ENCODE measurements at regions not wholly inside any gene's neighbourhood (a gene's known extent, or its start where the extent isn't known, plus 50 kb on each side); places are given as distances from the start of the nearest gene placed in this dataset.
"Not testable (repeated sequence)": the region's sequence is repeated elsewhere in the genome, so short reads cannot be mapped to it uniquely, and the experiment has no call there.

- no peak for DNase-seq (ENCODE audit: low read depth in 4 of 4, low spot score in 2 of 4)
These were observed 66.6 kb downstream of the LACC1 start for GRCh38 chr13:43946281-43946680.

- no peak for DNase-seq (ENCODE audit: low read depth in 4 of 4, low spot score in 2 of 4)
These were observed 68.3 kb downstream of the LACC1 start for GRCh38 chr13:43947897-43948458.

DNA sequence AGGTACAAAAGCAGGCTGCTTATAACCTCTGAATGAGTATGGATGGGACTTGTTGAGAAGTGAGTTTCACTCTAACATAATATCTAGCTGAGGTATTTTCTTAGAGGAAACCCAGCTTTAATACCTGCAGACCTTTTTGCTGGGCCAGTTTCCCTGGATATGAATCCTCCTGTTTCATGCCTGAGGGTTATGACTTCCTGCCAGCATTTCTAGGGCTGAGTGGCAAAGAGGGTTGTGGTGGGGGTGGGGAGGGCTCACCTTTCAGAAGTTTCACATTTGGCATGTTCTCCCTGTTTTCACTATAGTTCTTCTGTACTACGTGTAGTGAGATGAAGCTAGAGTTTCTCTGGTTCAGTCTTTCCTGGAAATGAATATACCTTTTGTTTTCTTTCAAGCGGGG is 73.7 kb downstream of the LACC1 start:
- no peak for DNase-seq (ENCODE audit: low read depth in 4 of 4, low spot score in 2 of 4)

GRCh38 chr13:43956975-43957374 is 77.3 kb downstream of the LACC1 start:
- not testable (repeated sequence) for DNase-seq (ENCODE audit: low read depth in 4 of 4, low spot score in 2 of 4)

DNA sequence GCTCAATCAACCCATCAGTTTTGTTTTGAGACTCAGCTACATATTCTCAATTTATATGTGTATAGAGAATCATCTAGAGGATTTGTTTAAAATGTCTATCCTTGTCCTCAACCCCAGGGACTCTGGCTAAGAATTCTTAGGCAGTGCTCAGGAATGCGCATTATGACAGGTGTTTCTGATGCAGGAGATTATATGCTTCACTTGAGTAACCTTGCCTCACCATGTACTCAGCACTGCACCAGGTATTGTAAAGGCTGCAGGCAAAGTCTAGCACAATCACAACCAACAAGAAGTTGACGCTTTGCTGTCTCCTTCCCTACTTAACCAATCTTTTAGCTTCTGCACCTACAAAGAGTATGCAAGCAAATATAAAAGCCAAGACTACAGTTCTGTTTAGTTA is 79.6 kb downstream of the LACC1 start:
- DNase-seq (ENCODE audit: low read depth in 4 of 4, low spot score in 2 of 4) = no peak

- DNase-seq (ENCODE audit: low read depth in 4 of 4, low spot score in 2 of 4) = no peak
These were observed 82.2 kb downstream of the LACC1 start for GRCh38 chr13:43961909-43962308.

GRCh38 chr13:43963726-43964125 is 84.0 kb downstream of the LACC1 start:
- no peak for DNase-seq (ENCODE audit: low read depth in 4 of 4, low spot score in 2 of 4)

GRCh38 chr13:43964698-43965458 is 85.2 kb downstream of the LACC1 start:
- DNase-seq (ENCODE audit: low read depth in 4 of 4, low spot score in 2 of 4) = no peak

DNA sequence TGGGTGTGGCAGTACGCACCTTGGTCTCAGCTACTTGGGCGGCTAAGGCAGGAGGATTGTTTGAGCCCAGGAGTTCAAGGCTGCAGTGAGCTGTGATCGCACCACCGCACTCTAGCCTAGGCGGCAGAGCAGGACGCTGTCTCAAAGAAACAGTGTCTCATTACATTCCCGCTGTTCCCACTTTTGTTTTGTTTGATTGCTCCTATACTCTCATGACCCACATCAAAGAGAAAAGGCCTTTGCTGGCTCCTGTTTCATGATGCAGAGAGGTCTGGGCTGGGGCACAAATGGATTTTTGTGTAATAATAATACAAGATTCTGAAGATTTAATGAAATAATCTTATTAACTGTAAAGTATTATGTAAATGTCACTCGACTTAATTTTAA is 85.7 kb downstream of the LACC1 start:
- DNase-seq (ENCODE audit: low read depth in 4 of 4, low spot score in 2 of 4) = no peak

- DNase-seq (ENCODE audit: low read depth in 4 of 4, low spot score in 2 of 4) = not testable (repeated sequence)
These were observed 88.7 kb downstream of the LACC1 start for GRCh38 chr13:43968251-43968942.

GRCh38 chr13:43968943-43969690 is 89.4 kb downstream of the LACC1 start:
- not testable (repeated sequence) for DNase-seq (ENCODE audit: low read depth in 4 of 4, low spot score in 2 of 4)

DNA sequence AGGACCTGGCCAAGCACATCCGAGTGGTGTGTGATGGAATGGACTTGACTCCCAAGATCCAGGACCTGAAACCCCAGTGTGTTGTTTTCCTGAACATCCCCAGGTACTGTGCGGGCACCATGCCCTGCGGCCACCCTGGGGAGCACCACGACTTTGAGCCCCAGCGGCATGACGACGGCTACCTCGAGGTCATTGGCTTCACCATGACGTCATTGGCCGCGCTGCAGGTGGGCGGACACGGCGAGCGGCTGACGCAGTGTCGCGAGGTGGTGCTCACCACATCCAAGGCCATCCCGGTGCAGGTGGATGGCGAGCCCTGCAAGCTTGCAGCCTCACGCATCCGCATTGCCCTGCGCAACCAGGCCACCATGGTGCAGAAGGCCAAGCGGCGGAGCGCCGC is 90.2 kb downstream of the LACC1 start:
- not testable (repeated sequence) for DNase-seq (ENCODE audit: low read depth in 4 of 4, low spot score in 2 of 4)

- DNase-seq (ENCODE audit: low read depth in 4 of 4, low spot score in 2 of 4) = not testable (repeated sequence)
These were observed 91.0 kb downstream of the LACC1 start for GRCh38 chr13:43970520-43971242.

DNA sequence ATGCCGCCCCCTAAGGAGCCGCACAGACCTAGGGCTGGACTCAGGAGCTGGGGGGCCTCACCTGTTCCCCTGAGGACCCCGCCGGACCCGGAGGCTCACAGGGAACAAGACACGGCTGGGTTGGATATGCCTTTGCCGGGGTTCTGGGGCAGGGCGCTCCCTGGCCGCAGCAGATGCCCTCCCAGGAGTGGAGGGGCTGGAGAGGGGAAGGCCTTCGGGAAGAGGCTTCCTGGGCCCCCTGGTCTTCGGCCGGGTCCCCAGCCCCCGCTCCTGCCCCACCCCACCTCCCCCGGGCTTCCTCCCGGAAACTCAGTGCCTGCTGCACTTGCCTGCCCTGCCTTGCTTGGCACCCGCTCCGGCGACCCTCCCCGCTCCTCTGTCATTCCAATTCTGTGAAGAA is 91.6 kb downstream of the LACC1 start:
- DNase-seq (ENCODE audit: low read depth in 4 of 4, low spot score in 2 of 4) = not testable (repeated sequence)

DNA sequence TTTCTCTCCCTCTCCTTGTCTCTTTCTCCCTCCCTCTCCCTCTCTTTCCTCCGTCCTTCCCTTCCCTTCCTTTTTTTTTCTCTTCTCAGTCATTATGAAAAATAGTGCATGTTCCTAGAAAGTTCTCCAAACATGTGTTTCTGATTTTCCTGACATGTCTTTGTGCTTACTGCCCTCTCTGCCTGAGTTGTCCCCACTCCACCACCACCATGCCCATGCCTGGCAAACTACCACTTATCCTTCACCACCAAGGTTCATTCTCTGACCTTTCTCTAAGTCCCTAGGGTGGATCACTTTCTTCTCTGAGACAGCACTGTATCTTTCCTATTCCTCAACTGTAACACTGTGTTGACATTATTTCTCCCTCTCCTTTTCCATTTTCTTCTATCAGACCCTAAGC is 98.2 kb downstream of the LACC1 start:
- DNase-seq (ENCODE audit: low read depth in 4 of 4, low spot score in 2 of 4) = no peak

- no peak for DNase-seq (ENCODE audit: low read depth in 4 of 4, low spot score in 2 of 4)
These were observed 99.0 kb downstream of the LACC1 start for GRCh38 chr13:43978688-43979087.

- DNase-seq (ENCODE audit: low read depth in 4 of 4, low spot score in 2 of 4) = no peak
These were observed 99.8 kb downstream of the LACC1 start for GRCh38 chr13:43979492-43979891.

DNA sequence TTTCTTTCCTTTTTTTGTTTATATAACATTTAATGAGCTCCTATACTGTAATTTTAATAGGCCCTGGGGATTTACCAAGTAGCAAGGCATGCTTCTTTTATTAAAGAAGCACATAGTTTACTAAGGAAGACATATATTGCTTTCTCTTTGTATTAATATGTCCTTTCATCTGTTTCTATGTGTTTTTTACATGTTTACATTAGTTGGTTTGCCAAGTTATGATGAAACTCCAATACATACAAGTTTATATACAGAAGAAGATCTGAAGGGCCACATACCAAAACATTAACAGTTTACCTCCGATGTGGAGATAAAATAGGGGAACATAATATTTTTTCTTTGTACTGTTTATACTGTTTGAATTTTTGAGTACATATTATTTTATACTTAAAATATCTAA is 100.9 kb downstream of the LACC1 start:
- no peak for DNase-seq (ENCODE audit: low read depth in 4 of 4, low spot score in 2 of 4)

DNA sequence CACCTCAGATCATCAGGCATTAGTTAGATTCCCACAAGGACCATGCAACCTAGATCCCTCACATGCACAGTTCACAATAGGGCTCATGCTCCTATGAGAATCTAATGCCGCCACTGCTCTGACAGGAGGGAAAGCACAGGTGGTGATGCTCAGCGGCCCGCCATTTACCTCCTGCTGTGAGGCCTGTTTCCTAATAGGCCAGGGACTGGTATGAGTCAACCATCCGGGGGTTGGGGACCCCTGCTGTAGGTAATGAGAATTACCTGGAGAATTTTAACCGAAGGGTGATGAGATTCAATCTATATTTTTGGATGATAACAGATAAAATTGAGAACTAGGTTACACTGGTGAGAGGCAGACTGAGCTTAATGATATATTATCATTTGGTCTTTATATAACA is 101.4 kb downstream of the LACC1 start:
- no peak for DNase-seq (ENCODE audit: low read depth in 4 of 4, low spot score in 2 of 4)

DNA sequence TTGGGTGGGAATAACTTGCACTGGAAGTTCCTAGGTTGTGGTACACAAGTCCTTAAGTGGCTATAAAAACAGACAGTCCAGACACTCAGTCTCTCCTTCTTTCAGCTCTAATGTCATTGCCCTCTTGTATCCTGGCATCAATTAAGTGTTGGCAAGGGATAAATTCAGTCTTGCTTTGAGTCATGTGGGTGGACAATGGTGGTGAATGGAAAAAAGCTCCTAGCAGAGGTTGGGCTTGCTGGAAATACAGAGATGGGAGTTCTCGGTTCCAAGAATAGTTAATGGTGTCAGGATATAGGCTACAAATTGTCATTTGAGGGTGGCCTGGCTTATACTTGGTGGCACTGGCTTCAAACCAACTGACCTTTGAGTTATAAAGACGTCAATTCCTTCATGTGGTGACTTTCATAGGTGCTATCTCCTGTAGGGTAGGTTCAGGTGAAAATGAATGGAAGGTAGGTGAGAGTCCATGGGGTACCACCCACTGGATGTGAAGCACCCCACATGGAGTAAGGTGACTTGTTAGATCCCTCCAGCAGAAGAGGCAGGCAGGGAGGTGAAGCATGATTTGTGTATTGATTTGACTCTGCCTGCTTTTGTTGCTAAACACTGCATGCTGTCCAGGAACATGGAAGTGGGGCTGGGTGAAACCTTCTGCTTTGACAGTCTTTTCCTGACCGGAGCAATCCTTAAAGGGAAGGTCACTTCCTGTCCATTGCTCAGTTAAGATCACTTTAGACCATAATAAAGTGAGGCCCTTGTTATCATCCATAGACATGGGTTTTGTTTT is 102.0 kb downstream of the LACC1 start:
- no peak for DNase-seq (ENCODE audit: low read depth in 4 of 4, low spot score in 2 of 4)

Data from left renal cortex interstitium (tissue), 4 donors.